GM21825 (cell line): ENCODE measurements at regions not wholly inside any gene's neighbourhood (a gene's known extent, or its start where the extent isn't known, plus 50 kb on each side); places are given as distances from the start of the nearest gene placed in this dataset.
"Not testable (repeated sequence)": the region's sequence is repeated elsewhere in the genome, so short reads cannot be mapped to it uniquely, and the experiment has no call there.

Experiments used
- ATAC-seq: cut with Tn5 transposase; IDR thresholded peaks from one replicate; pipeline ENCODE4 v1.9.1; 2021; ENCODE audit warnings: mild to moderate bottlenecking, moderate library complexity; ENCODE audit not compliant: unreplicated experiment

- no peak for ATAC-seq
Observed at GRCh38 chr11:38176686-38177322, 1578.8 kb upstream of the RAG2 start.

GRCh38 chr11:38173676-38174075 lies 1575.6 kb upstream of the RAG2 start:
- ATAC-seq = no peak

GRCh38 chr11:38169286-38169685 lies 1571.2 kb upstream of the RAG2 start:
- no peak for ATAC-seq

- ATAC-seq = no peak
Observed at GRCh38 chr11:38163526-38163925, 1565.5 kb upstream of the RAG2 start.

- no peak for ATAC-seq
Observed at GRCh38 chr11:38160433-38160832, 1562.4 kb upstream of the RAG2 start.

- ATAC-seq = no peak
Observed at GRCh38 chr11:38159038-38159437, 1561.0 kb upstream of the RAG2 start.

GRCh38 chr11:38156495-38157146 lies 1558.6 kb upstream of the RAG2 start:
- no peak for ATAC-seq

- no peak for ATAC-seq
Observed at GRCh38 chr11:38155856-38156255, 1557.8 kb upstream of the RAG2 start.

GRCh38 chr11:38153985-38154384 lies 1555.9 kb upstream of the RAG2 start:
- ATAC-seq = no peak

- ATAC-seq = no peak
Observed at GRCh38 chr11:38143852-38144251, 1545.8 kb upstream of the RAG2 start.

GRCh38 chr11:38138972-38139371 lies 1540.9 kb upstream of the RAG2 start:
- no peak for ATAC-seq

- no peak for ATAC-seq
Observed at GRCh38 chr11:38136887-38137286, 1538.9 kb upstream of the RAG2 start.

GRCh38 chr11:38131535-38131934 lies 1533.5 kb upstream of the RAG2 start:
- ATAC-seq = no peak

- ATAC-seq = no peak
Observed at GRCh38 chr11:38130976-38131375, 1532.9 kb upstream of the RAG2 start.

- ATAC-seq = no peak
Observed at GRCh38 chr11:38130514-38130913, 1532.5 kb upstream of the RAG2 start.

GRCh38 chr11:38123673-38124072 lies 1525.6 kb upstream of the RAG2 start:
- no peak for ATAC-seq

- ATAC-seq = not testable (repeated sequence)
Observed at GRCh38 chr11:38116616-38117015, 1518.6 kb upstream of the RAG2 start.

GRCh38 chr11:38115381-38115780 lies 1517.3 kb upstream of the RAG2 start:
- not testable (repeated sequence) for ATAC-seq

- ATAC-seq = no peak
Observed at GRCh38 chr11:38100836-38101462, 1502.9 kb upstream of the RAG2 start.

GRCh38 chr11:38095268-38095667 lies 1497.2 kb upstream of the RAG2 start:
- ATAC-seq = no peak

GRCh38 chr11:38089726-38090125 lies 1491.7 kb upstream of the RAG2 start:
- ATAC-seq = no peak

GRCh38 chr11:38060920-38061319 lies 1462.9 kb upstream of the RAG2 start:
- ATAC-seq = no peak
